ENCODE measurements at regions not wholly inside any gene's neighbourhood (a gene's known extent, or its start where the extent isn't known, plus 50 kb on each side); places are given as distances from the start of the nearest gene placed in this dataset.

DNA sequence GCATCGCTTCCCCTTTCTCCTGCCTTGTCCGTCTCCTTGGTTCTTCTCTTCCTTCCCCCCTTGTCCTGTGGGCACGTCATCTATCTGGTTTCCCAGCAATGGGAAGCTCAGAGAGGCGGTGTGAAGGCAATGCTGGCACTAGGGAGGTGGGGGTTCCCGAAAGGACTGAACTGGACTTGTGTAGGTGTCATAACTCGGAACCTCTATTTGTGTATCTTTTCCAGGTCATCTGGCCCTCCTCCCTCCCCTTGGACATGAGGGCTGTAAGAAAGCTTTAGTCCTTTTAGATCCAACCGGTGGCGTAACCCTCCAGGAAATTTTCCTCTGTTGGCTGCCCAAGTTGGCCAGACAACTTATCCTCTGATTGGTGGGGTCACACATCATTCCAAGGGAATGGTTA is 231.5 kb upstream of the TLE3 start:
- TF ChIP-seq, protein P1, sequence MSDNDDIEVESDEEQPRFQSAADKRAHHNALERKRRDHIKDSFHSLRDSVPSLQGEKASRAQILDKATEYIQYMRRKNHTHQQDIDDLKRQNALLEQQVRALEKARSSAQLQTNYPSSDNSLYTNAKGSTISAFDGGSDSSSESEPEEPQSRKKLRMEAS (IDR thresholded peaks at IDR 0.05): no peak
- TF ChIP-seq TCF12 (IDR thresholded peaks at IDR 0.05; ENCODE audit: low read depth) (no peak), ZBTB7A (IDR thresholded peaks at IDR 0.05; ENCODE audit: low read depth) (no peak), FOXM1 (IDR thresholded peaks at IDR 0.05; ENCODE audit: borderline replicate concordance, low read depth) (no peak), NFIC (IDR thresholded peaks at IDR 0.05) (no peak), CEBPB (IDR thresholded peaks at IDR 0.05) (no peak), YY1 (IDR thresholded peaks at IDR 0.05; ENCODE audit: low read depth) (no peak)

DNA sequence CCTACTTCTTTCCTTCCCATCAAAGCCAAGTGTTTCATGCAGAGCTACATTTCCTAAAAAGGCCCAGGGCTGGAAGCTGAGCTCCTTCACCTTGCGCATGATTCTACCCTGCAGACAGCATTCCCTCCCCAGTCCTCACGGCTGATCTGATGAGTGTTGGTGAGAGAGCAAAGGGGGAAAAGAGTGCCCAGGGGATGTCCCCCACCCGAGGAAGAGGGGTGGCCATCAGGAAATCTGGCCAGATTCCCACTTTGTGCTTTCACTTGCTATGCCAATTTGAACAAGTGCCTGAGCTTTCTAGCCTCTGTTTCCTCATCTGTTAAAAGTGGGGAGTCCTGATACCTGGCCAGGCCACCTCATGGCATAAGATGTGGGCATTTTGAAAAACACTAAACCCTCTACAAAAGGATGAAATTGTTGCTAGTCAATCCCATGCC is 231.0 kb upstream of the TLE3 start:
- TF ChIP-seq, protein P1 (IDR thresholded peaks at IDR 0.05): no peak
- TF ChIP-seq CREB1 (IDR thresholded peaks at IDR 0.05; ENCODE audit: low read depth) (no peak), NFIC (IDR thresholded peaks at IDR 0.05) (no peak), TAF1 (IDR thresholded peaks at IDR 0.05; ENCODE audit: low read depth) (no peak), TCF12 (IDR thresholded peaks at IDR 0.05; ENCODE audit: low read depth) (no peak), EGR1 (IDR thresholded peaks at IDR 0.05) (no peak), TEAD4 (IDR thresholded peaks at IDR 0.05) (no peak), CEBPB (IDR thresholded peaks at IDR 0.05) (no peak), USF1 (IDR thresholded peaks at IDR 0.05) (no peak), EP300 (IDR thresholded peaks at IDR 0.05; ENCODE audit: borderline replicate concordance) (no peak)
- TF ChIP-seq, protein P2, sequence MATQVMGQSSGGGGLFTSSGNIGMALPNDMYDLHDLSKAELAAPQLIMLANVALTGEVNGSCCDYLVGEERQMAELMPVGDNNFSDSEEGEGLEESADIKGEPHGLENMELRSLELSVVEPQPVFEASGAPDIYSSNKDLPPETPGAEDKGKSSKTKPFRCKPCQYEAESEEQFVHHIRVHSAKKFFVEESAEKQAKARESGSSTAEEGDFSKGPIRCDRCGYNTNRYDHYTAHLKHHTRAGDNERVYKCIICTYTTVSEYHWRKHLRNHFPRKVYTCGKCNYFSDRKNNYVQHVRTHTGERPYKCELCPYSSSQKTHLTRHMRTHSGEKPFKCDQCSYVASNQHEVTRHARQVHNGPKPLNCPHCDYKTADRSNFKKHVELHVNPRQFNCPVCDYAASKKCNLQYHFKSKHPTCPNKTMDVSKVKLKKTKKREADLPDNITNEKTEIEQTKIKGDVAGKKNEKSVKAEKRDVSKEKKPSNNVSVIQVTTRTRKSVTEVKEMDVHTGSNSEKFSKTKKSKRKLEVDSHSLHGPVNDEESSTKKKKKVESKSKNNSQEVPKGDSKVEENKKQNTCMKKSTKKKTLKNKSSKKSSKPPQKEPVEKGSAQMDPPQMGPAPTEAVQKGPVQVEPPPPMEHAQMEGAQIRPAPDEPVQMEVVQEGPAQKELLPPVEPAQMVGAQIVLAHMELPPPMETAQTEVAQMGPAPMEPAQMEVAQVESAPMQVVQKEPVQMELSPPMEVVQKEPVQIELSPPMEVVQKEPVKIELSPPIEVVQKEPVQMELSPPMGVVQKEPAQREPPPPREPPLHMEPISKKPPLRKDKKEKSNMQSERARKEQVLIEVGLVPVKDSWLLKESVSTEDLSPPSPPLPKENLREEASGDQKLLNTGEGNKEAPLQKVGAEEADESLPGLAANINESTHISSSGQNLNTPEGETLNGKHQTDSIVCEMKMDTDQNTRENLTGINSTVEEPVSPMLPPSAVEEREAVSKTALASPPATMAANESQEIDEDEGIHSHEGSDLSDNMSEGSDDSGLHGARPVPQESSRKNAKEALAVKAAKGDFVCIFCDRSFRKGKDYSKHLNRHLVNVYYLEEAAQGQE (IDR thresholded peaks at IDR 0.05; ENCODE audit: low read depth): no peak

DNA sequence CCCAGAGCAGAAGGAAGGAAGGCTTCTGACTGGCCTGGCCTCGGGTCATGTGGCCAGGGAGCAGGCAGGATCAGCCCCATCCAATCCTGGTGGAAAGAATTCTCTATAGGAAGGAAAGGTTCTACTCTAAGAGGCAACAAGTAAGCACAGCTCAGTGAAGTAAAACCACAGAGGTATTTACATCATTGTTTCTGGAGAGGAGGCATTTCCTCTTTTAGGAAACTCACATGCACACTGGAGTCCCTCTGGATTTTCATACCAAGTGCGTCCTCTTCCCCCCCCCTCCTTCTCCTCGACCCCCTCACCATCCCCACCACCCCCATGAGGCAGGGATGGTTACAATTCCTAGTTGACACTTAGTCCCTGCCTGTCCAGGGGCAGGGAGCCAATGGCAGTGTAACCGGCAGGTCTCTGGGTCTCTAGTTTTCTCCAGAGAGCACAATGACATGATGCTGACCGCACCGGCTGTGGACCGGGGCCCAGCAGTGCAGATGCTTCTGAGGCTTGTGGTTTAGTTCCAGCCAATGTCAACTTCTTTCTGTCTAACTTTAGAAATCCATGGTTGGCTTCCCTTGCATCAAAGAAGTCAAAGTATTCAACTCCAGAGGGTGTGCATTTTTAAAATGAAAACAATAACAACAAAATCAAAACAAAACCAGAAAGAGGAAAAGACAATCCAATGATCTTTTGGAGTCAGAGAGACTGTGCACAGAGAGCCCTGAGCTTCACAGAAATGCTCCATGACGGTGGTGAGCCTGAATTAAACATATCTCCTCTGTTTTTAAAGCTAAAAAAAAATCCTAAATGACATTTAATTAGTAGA is 230.3 kb upstream of the TLE3 start:
- TF ChIP-seq, protein P2 (IDR thresholded peaks at IDR 0.05; ENCODE audit: low read depth): no peak
- peak; percentile 88 for TF ChIP-seq USF1 (IDR thresholded peaks at IDR 0.05)

DNA sequence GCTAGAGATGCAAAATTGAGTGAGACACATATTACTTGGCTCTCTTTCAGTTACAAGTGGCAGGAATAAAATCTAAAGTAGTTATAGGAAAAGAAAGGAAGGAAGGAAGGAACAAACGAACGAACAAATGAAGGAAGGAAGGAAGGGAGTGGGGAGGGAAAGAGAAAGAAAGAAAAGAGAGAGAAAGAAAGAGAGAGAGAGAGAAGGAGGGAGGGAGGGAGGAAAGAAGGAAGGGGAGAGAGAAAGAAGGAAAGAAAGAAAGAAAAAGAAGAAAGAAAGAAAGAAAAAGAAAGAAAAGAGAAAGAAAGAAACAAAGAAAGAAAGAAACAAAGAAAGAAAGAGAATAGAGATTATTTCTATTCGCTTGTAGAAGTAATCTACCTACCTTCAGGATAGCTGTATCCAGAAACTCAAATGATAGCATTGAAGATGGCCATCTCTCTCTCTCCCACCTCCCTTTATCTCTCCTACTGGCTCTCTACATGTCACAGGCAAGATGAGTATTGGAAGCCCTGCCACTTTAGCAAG is 229.7 kb upstream of the TLE3 start:
- TF ChIP-seq, protein P1 (IDR thresholded peaks at IDR 0.05): no peak
- TF ChIP-seq TCF12 (IDR thresholded peaks at IDR 0.05; ENCODE audit: low read depth): no peak

DNA sequence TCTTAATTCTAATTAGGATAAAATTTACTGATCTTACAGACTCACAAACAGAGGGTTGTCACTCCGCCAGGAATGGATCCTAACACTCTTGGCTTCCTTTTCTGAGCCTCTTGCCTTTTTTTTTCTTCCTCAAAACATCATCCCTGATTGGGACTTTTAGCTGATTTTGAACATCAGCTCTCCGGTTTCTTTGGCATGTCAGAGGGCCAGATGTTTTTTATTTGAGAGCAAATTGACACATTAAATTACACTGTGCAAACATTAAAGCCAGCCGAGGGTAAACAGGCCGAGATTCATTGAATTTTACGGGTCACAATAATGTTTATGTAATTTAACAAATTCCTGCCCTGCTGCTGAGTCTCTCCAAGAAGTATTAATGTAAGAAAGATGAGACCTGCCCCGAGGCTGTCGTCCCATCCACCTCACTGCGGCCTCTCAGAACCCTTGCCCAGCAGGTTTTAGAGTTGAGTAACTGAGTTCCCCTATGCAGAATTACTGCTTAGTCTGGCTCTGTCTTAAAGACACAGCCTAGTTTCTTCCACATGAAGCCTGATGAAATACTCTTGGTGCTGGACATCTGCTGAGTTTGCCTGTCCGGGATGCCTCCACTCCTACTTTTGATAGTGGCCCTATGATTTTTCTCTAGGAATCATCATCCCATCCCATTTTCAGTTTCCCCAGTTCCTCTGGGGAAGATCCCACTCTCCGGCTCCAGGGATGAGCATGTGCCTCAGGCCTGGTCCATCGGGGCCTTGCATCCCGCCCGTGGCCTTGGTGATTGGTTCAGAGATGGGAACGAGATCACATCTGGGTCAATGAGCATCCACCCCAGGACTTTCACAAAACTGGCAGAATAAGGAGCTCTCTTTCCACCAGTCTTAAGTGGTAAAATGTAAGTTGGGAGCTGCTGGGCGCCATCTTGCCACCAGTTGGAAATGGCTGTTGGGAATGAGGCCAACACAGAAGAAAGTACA is 226.6 kb upstream of the TLE3 start:
- TF ChIP-seq TCF12 (IDR thresholded peaks at IDR 0.05; ENCODE audit: low read depth) (no peak), CREB1 (IDR thresholded peaks at IDR 0.05; ENCODE audit: low read depth) (no peak), USF1 (IDR thresholded peaks at IDR 0.05) (no peak), CEBPB (IDR thresholded peaks at IDR 0.05) (no peak), TEAD4 (IDR thresholded peaks at IDR 0.05) (no peak), TAF1 (IDR thresholded peaks at IDR 0.05; ENCODE audit: low read depth) (no peak), RAD21 (IDR thresholded peaks at IDR 0.05; ENCODE audit: low read depth) (no peak), EP300 (IDR thresholded peaks at IDR 0.05; ENCODE audit: borderline replicate concordance) (no peak), EGR1 (IDR thresholded peaks at IDR 0.05) (no peak), FOXM1 (IDR thresholded peaks at IDR 0.05; ENCODE audit: borderline replicate concordance, low read depth) (no peak), NFIC (IDR thresholded peaks at IDR 0.05) (no peak)
- TF ChIP-seq, protein P2 (IDR thresholded peaks at IDR 0.05; ENCODE audit: low read depth): no peak
- TF ChIP-seq, protein P1 (IDR thresholded peaks at IDR 0.05): no peak

All from Ishikawa (cell line).